GM21423 (cell line): ENCODE measurements at regions not wholly inside any gene's neighbourhood (a gene's known extent, or its start where the extent isn't known, plus 50 kb on each side); places are given as distances from the start of the nearest gene placed in this dataset.

Experiments used
- ATAC-seq: cut with Tn5 transposase; IDR thresholded peaks from one replicate; pipeline ENCODE4 v1.9.1; 2021; ENCODE audit warnings: mild to moderate bottlenecking, moderate library complexity; ENCODE audit not compliant: unreplicated experiment

DNA sequence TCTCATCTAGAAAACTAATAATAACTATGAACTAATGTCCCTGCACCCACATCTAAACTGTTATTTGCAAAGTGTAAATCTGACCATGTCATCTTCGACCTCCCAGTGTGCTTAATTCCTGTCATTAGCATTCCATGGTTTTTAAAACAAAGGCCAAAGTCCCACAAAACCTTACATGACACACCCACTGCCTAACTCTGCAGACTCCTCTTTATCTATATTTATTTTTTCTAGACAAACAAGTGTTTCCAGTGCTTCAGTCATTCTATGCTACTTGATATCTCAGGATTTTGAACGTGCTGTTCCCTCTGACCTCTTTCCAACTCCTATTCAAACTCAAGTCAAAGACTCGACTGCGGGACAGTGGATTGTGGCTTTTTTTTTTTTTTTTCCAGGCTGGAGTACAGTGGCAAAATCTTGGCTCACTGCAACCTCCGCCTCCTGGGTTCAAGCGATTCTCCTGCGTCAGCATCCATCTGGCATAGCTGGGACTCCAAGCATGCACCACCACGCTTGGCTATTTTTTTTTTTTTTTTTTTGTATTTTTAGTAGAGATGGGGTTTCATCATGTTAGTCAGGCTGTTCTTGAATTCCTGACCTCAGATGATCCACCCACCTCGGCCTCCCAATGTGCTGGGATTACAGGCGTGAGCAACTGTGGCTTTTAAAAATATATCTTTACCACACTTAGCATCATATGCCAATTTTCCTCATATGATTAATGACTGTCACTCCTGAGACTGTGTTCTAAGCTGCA lies 1511.0 kb downstream of the ARAP2 start:
- no peak for ATAC-seq

DNA sequence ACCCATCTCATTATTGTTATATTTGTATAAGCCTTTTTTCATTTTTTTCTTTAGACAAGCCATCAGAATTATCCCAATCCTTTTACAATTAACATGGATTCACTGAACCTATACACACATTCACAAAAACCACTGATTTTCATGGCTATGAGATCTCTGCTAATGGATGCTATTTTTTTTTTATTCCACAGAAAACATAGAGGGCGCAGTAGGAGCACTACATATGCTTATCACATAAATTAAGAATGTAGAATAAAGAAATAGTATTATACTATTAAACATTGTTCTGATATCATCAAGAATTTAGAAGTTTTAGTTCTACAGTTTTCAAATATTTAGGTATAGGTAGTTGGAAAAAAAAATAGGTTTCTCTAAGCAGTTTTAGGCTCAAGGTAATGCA lies 1477.4 kb downstream of the ARAP2 start:
- ATAC-seq = no peak

DNA sequence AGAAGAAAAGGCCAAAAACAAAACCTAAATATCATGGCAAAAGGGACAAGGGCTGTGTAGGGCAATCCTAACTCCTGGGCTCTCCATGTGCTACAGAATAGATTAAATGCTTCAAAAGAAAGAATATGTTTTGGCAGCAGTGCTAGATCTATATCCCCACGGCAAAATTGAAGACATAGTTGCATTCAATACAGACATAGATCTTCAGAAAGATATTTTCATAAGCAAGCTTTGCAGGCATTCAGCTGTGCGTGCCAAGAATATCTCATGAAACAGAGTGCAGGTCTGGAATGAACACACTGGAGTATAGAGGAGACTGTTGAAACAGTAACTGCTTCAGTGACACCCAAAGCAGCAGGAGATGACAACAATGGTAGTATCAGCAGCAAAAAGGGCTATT lies 1476.9 kb downstream of the ARAP2 start:
- ATAC-seq = no peak

DNA sequence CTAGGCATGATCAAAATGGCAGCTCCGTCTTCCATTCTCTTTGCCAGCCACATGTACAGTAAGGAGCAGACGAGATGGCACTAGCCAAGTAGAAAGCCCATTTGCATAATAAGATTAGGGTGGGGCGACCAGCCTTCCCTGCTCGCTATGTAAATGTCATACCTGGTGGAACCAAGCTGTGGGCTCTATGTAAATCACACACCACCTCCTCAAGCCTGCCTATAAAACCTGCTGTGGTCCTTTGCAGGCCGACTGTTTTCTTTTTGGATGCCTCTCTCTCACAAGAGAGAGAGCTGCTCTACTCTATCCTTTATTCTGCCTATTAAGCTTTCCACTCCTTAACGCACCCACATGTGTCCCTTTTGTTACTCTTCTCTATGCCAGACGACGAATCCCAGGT lies 1472.7 kb downstream of the ARAP2 start:
- ATAC-seq = no peak

DNA sequence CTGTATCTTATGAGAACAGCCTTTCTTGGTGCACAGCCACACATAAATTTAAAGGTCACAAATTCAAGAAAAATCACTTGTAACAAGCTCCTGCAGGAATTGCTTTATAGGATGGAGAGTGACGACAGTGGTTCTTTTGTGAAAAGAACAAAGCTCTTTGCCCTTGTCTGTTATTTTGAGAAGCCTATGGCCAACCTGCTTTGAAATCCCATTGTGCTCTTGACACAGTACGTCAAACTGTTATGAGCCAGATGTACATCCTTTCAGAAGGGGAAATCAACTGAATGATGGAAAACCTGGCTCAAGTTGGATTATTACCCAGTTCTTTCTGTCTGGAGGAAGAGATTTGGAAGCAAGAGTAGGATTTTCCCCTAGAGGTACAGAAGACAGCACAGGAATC lies 1454.2 kb downstream of the ARAP2 start:
- ATAC-seq = no peak

DNA sequence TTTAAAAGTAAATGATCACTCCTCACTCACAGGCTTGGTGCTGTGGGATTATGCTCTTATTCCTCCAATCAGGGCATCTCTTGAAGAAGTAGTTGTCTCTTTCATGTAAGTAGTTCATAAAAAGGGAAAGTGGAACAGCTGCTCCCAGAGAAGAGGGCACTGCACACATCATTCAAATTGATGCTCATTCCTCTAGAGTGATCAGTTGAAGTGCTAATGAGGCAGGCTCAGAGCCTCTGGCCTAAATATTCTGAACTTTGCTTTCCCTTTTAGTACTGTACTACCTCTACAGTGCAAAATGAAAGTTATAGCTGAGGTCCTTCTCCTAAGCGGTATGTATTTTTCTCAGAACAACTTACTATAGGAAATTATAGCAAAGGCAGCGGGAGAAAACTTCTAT lies 1453.1 kb downstream of the ARAP2 start:
- ATAC-seq = no peak

DNA sequence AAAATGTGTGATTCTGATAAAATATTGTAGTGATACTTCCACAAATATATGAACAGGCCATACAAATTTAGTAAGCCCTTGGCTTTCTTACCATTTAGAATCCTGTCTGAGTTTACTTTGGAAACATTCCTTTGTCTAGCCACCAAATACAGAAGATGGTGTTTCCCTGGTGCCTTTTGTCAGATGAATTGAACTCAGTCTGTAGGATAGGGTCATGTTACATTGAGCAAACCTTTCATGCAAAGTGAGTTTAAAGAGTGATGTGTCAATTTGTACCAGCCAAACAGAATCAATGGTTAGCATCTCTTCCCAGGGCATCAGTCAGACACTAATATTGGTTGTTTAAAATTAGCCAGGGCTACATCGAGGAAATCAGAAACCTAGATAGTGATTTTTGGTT lies 1443.4 kb downstream of the ARAP2 start:
- no peak for ATAC-seq

DNA sequence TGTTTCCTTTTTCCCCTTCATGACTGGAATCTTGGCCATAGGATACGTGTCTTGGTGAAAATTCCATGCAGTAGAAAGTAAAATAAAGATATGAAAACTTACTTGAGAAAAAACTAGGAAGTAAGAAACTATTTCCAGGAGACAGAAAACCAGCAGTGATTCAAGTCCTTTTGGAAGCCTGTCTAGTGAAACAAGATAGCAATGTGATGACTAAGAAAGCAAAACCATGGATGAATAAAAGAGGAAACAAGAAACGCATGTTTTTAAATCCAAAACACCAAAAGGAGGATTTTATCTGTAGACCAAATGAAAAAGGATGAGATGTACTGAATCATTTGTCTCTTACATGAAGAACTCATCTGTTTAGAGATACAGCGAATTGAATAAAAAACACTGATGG lies 1430.0 kb downstream of the ARAP2 start:
- ATAC-seq = no peak

DNA sequence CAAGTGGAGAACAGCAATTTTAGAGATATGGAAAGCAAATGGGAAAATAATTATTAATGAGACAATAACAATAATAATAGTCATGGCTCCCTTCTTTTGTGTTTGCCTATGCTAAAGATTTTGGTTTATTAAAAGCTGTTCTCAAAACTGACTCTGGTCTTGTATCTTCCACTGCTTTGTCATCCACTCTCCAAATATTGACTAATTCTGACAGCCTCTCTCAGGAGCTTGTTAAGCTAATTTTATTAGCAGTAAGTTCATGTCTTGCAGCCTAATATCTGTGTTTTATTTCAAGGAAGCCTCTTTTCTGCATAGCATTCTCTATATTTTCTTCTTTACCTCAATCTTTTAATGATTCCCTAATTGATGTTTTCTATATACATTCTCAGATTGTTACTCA lies 1419.8 kb downstream of the ARAP2 start:
- ATAC-seq = no peak

DNA sequence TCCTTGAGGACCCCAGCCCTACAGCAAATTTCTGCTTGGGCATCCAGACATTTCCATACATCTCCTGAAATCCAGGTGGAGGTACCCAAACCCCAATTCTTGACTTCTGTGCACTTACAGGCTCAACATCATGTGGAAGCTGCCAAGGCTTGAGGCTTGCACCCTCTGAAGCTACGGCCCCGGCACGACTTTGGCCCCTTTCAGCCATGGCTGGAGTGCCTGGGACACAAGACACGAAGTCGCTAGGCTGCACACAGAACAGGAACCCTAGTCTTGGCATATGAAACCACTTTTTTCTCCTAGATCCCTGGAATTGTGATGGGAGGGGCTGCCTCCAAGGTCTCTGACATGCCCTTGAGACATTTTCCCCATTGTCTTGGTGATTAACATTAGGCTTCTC lies 1417.7 kb downstream of the ARAP2 start:
- no peak for ATAC-seq

DNA sequence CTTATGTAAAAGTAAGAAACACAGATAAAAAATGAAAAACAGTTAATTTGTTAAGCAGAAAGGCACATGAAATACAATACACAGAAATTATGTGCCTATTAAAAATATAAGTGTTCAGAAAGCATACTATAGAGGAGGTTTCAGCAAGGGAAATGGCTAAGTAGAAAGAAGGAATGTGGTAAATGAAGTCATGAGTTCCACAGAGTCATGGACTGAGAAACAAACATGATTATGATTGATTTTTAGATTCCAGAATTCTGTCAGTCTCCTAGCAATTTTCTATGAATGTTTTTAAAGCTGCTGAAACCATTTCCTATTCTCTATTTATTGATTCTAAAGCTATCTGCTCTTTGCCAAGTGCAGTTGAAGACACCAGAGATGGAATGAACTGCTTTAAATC lies 1398.4 kb downstream of the ARAP2 start:
- ATAC-seq = no peak

DNA sequence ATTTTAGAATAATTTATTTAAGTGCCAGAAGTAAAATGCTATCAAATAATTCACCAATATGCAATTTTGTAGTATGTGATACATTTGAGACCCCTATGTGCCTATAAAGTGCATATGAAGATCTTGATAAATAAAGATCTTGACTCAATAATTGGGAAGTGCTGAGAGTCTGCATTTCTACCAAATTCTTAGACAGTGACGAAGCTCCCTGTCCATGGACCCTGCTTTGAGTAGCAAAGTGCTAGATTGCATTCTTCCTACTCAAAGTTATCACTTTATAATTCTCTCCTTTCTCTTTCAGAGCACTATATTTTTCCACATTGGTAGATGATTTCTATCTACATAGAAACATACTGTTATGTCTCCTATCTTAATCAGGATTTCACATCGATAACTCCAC lies 1393.9 kb downstream of the ARAP2 start:
- ATAC-seq = no peak

DNA sequence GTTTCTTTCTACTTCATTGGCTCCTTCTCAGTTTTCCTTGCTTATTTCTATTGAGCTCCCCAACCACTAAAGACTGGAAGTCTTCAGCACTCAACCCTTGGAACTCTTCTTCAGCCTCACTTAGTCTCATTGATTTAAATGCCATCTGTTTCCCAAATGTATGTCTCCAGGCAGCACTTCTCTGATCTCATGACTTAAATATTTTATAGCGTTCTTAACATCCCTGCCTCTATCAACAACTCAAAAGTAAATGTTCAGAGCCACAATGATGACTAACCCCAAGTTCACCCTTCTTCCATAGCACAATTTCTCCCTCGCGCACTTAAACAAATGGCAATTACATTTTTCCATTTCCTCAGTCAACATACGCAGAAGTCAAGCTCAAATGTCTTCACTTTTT lies 1393.3 kb downstream of the ARAP2 start:
- ATAC-seq = no peak

DNA sequence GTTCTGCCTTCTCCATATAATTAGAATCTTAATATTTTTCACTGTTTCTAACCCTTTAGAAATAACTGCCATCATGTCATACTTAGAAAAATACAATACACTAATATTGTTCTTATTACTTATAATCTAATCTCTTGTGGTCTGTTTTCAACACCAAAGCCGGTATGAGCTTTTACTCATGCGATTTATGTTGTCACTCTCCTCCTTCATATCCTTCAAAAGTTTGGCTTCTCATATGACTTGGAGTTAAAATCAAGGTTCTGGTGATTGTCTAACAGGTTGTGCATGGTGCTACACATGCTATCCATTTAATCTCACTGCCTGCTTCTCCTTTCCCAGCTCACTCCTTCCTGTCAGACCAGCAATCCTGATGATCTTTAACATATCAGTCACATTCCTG lies 1392.9 kb downstream of the ARAP2 start:
- no peak for ATAC-seq

DNA sequence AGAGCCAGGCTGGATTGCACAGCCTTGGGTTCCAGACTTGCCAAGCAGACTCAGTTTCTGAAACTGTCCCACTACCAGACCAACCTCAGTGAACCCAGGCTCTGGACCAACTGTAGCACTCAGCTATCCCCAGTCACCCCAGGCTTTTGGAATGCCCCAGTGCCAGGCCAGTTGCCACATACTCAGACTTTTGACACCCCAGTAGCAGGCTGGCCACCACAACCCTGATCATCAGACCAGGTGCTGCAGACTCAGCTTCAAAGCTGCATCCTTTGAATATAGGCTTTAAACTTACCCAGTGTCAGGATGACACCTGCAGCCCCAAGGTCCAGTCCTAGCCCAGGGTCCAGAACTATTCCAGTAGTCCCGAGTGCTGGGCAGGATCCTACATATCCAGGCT lies 1389.9 kb downstream of the ARAP2 start:
- ATAC-seq = no peak

DNA sequence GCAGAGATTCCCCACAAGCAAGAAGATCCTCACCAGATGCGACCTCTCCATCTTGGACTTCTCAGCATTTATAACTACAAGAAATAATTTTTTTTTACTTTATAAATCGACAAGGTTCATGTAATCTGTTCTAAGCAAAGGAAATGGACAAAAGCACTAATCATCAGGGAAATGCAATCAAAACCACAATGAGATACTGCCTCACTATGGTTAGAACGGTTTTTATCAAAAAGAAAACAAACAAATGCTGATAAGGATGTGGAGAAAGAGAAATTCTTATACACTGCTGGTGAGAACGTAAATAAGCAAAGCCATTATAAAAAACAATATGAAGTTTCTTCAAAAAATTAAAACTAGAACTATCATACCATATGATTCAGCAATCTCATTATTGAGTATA lies 1382.6 kb downstream of the ARAP2 start:
- ATAC-seq = no peak

DNA sequence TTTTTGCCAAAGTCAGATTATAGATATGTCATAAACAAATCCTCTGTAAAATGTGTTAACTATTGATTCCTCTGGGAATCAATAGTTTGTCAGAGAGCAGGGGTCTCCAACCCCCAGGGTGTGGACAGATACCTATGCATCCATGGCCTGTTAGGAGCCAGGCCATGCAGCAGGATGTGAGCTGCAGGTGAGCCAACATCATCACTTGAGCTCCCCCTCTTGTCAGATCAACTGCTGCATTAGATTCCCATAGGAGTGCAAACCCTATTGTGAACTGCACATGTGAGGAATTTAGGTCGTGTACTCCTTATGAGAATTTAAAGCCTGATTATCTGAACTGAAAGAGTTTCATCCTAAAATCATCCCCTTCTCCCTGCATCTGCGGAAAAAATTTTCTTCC lies 1365.4 kb downstream of the ARAP2 start:
- no peak for ATAC-seq

DNA sequence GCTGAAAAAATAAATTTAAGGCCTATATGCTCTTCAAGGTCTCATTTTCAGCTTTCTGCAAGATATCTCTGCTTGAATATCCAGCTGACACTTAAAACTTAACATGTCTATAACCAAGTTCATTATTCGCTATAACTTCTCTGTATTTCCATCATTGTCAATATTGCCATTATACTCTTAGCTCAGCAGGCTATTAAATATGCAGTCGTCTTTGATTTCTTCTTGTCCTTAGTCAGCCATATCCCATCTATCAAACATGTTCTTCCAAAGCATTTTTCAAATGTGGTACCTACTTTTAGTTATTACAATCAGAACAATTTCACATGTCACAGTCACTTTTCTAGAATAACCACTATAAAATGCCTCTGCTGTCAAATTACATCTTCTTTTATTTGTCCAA lies 1364.1 kb downstream of the ARAP2 start:
- no peak for ATAC-seq

DNA sequence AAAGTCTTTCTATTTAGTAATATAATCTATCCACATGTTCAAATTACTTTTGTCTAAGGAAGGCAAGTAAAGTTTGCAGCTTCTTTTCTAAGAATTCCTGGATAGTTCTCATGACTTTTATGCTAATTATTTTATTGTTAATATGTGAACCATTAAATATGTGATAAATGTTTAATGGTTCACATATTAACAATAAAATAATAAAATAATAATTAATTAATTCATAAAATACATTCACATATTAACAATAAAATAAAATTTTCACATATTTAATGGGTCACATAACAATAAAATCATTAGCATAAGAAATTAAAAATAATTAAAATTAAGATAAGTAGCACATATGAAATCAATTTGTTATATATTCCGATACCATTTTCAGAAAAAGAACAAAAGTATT lies 1352.4 kb downstream of the ARAP2 start:
- ATAC-seq = no peak

DNA sequence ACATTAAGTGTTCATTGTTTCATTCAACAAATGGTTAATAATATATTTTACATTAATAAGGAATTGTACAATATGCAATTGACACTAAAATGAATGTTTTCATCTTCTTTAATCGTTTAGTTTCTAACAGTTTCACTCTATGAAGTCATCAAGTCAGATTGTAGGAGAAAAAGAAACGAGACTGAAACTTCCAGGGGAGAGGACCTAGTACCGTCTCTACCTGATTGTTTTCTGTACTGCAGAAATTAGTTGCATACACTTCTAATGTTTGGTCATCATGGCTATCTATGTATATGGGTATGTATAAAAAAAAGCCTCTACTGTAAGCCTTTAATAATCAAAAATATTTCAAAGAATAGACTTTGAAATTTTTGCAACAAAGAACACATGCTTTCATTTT lies 1350.9 kb downstream of the ARAP2 start:
- ATAC-seq = no peak

DNA sequence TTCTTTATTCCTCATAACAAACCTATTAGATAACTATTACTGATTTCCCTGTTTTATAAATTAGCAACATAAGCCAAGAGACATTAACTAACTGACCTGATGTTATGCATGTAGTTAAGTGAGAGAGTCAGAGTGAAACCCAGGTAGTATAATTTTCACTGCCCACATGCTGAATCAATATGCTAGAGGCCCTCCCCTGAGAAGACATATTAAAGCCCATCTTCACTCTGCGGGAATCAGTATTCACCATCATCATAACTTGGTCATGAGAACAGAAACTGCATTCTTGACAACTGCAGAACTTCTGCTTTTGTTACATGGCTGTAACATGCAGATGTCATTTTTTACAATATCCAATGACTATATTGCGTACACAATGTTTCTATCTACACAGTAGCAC lies 1324.3 kb downstream of the ARAP2 start:
- ATAC-seq = no peak

DNA sequence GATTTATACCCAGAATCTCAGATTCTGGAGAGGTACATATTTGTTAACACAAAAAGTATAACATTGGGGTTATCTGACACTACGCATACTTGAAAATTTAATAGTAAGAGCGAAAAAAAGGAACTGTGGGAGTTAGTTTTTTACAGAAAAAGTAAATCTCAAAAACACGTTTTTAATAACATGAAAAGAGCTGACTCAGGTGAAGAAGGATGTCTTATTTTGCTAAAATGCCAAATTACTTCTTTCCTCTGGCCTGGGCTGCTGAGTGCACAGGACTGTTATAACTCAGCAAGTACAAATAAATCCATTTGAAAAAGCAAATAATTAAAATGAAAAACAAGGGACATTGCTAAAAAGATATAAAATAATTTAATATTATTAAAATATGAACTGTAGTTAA lies 1322.9 kb downstream of the ARAP2 start:
- no peak for ATAC-seq

DNA sequence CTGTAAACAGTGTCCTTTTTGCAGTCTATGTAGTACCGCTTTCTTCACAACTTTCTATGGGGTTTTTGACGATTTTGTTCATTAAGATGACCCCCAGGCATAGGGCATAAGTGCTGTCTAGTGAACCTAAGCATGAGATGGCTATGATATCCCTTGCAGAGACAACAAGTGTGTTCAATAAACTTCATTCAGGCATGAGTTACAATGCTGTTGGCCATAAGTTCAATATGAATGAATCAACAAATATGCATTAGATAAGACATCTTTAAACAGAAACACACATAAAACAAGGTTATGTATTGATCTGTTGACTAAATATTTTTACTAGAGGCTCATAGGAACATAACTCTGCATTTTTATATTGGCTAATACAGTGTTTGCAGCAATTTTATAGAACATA lies 1322.0 kb downstream of the ARAP2 start:
- ATAC-seq = no peak
